IMR-90 (cell line): ENCODE measurements at regions not wholly inside any gene's neighbourhood (a gene's known extent, or its start where the extent isn't known, plus 50 kb on each side); places are given as distances from the start of the nearest gene placed in this dataset.

Experiments used
- ATAC-seq: fragments of 200-7000 bp; cut with Tn5 transposase; 2 replicates; pipeline ENCODE4 v1.9.1; 2020; ENCODE audit warnings: low read depth, mild to moderate bottlenecking, moderate library complexity
- BruUV-seq: library from RNA; stranded (reverse); fragments of 400-500 nt; replicated peaks from 2 replicates; lab custom pipeline; 2021; lab: Mats Ljungman, UMichigan
- CTCF ChIA-PET: fragments of 300-600 bp; formaldehyde crosslinking; extraction: SDS; loops from one replicate; lab custom pipeline; 2021; ENCODE audit warnings: antibody characterized with exemption; lab: Yijun Ruan, JAX
- POLR2A ChIA-PET: fragments of 300-600 bp; sonication (Branson Sonifier 250); formaldehyde crosslinking; loops from one replicate; lab custom pipeline; 2022; ENCODE audit warnings: antibody characterized with exemption; ENCODE audit not compliant: unreplicated experiment; lab: Charles Lee
- DNase-seq: peaks from one replicate; pipeline ENCODE4 v3.0.0; 2013
- H2AFZ ChIP-seq: replicated peaks from 2 replicates; pipeline ENCODE3; 2013; ENCODE audit warnings: low read length, mild to moderate bottlenecking; ENCODE audit not compliant: poor library complexity
- H2AK5ac ChIP-seq: 2 replicates; pipeline ENCODE4 v1.6.1; 2013; ENCODE audit warnings: low read depth, low read length, inconsistent platforms
- H2AK9ac ChIP-seq: replicated peaks from 2 replicates; pipeline ENCODE3; 2013; ENCODE audit warnings: mild to moderate bottlenecking, low read depth, low read length, moderate library complexity; ENCODE audit not compliant: poor library complexity
- H2BK120ac ChIP-seq: 2 replicates; pipeline ENCODE4 v1.6.1; 2013; ENCODE audit warnings: low read depth, low read length, inconsistent platforms
- H2BK15ac ChIP-seq: 3 replicates; pipeline ENCODE4 v1.6.1; 2013; ENCODE audit warnings: low read depth, low read length, inconsistent platforms
- H2BK20ac ChIP-seq: 2 replicates; pipeline ENCODE4 v1.6.1; 2013; ENCODE audit warnings: low read depth, mild to moderate bottlenecking, inconsistent platforms, low read length, moderate library complexity
- H2BK5ac ChIP-seq: 2 replicates; pipeline ENCODE4 v1.6.1; 2013; ENCODE audit warnings: mild to moderate bottlenecking, low read depth, low read length, inconsistent platforms; ENCODE audit not compliant: poor library complexity, severe bottlenecking
- H3K14ac ChIP-seq: replicated peaks from 2 replicates; pipeline ENCODE4 v1.6.1; 2013; ENCODE audit warnings: low read depth, low read length, inconsistent platforms
- H3K18ac ChIP-seq: 2 replicates; pipeline ENCODE4 v1.6.1; 2013; ENCODE audit warnings: low read depth, low read length, control low read depth
- H3K23ac ChIP-seq: 2 replicates; pipeline ENCODE4 v1.6.1; 2013; ENCODE audit warnings: low read depth, low read length, inconsistent platforms
- H3K27ac ChIP-seq: 2 replicates; pipeline ENCODE4 v1.5.1; 2013; ENCODE audit warnings: mild to moderate bottlenecking, control low read depth, low read length; ENCODE audit not compliant: insufficient read depth
- H3K27me3 ChIP-seq: 2 replicates; pipeline ENCODE4 v1.6.1; 2013; ENCODE audit warnings: low read length; ENCODE audit not compliant: control insufficient read depth, insufficient read depth
- H3K36me3 ChIP-seq: 2 replicates; pipeline ENCODE4 v1.6.1; 2013; ENCODE audit warnings: low read length, mixed read lengths; ENCODE audit not compliant: control insufficient read depth, insufficient read depth
- H3K4ac ChIP-seq: 2 replicates; pipeline ENCODE4 v1.6.1; 2013; ENCODE audit warnings: low read depth, low read length, inconsistent platforms
- H3K4me1 ChIP-seq: 2 replicates; pipeline ENCODE4 v1.6.1; 2013; ENCODE audit warnings: low read length, mixed read lengths; ENCODE audit not compliant: control insufficient read depth, insufficient read depth
- H3K4me2 ChIP-seq: 2 replicates; pipeline ENCODE4 v1.6.1; 2013; ENCODE audit warnings: low read depth, mild to moderate bottlenecking, control low read depth, low read length, moderate library complexity
- H3K4me3 ChIP-seq: 2 replicates; pipeline ENCODE4 v1.5.1; 2013; ENCODE audit warnings: low read depth, mild to moderate bottlenecking, control low read depth, low read length, moderate library complexity; ENCODE audit not compliant: insufficient read depth
- H3K56ac ChIP-seq: 2 replicates; pipeline ENCODE4 v1.6.1; 2013; ENCODE audit warnings: low read length, inconsistent platforms; ENCODE audit not compliant: insufficient read depth; ENCODE audit errors: extremely low read depth
- H3K79me1 ChIP-seq, 2 experiments: 2 replicates each; pipeline ENCODE4 v1.6.1; 2013; ENCODE audit warnings: low read length in 2 of 2, inconsistent platforms in 1 of 2, low read depth in 1 of 2
- H3K9ac ChIP-seq: 2 replicates; pipeline ENCODE4 v1.6.1; 2013; ENCODE audit warnings: low read depth, low read length, control low read depth
- H3K9me1 ChIP-seq: 2 replicates; pipeline ENCODE4 v1.6.1; 2013; ENCODE audit warnings: low read length, inconsistent platforms; ENCODE audit not compliant: insufficient read depth
- H3K9me3 ChIP-seq: 2 replicates; pipeline ENCODE4 v1.6.1; 2013; ENCODE audit warnings: low read length; ENCODE audit not compliant: control insufficient read depth, insufficient read depth
- H4K20me1 ChIP-seq: 2 replicates; pipeline ENCODE4 v1.6.1; 2013; ENCODE audit warnings: low read length, inconsistent platforms; ENCODE audit not compliant: insufficient read depth
- H4K5ac ChIP-seq: 2 replicates; pipeline ENCODE4 v1.6.1; 2013; ENCODE audit warnings: mild to moderate bottlenecking, low read depth, low read length, control low read depth
- H4K8ac ChIP-seq, 2 experiments: 2 replicates each; pipeline ENCODE4 v1.6.1; 2013; ENCODE audit warnings: low read depth in 2 of 2, low read length in 2 of 2, control low read depth in 1 of 2, inconsistent platforms in 1 of 2
- H4K91ac ChIP-seq: 2 replicates; pipeline ENCODE4 v1.6.1; 2013; ENCODE audit warnings: low read depth, low read length, inconsistent platforms; ENCODE audit not compliant: insufficient read depth
- MAFK ChIP-seq: IDR thresholded peaks from 2 replicates; pipeline ENCODE4 v1.6.1; 2012; ENCODE audit warnings: low read depth, low read length, improper control_type of control experiment
- RCOR1 ChIP-seq: IDR thresholded peaks from 2 replicates; pipeline ENCODE4 v1.6.1; 2012; ENCODE audit warnings: mild to moderate bottlenecking, low read length, improper control_type of control experiment; ENCODE audit not compliant: insufficient replicate concordance
- WGBS, 2 experiments: methylation state at CpG; one replicate each; pipeline versions ENCODE4 v1.1.5 to v1.1.7; 2013; ENCODE audit warnings: missing lambda C conversion rate in 2 of 2; ENCODE audit not compliant: insufficient read length in 1 of 2; ENCODE audit errors: extremely low coverage in 2 of 2; 5-methylcytosine and 5-hydroxymethylcytosine counted together
- dilution Hi-C: fragments of 300-500 bp; cut with HindIII; formaldehyde crosslinking; loops from one replicate; pipeline ENCODE4 v1.14.3; 2018; ENCODE audit warnings: low sequenced_read_pairs; ENCODE audit not compliant: unreplicated experiment
- in situ Hi-C: fragments of 300-500 bp; cut with MboI; formaldehyde crosslinking; loops from 3 replicates; pipeline ENCODE4 v1.14.3; 2019; ENCODE audit warnings: low sequenced_read_pairs, inconsistent platforms, mixed read lengths
- intact Hi-C: fragments of 100-400 bp; cut with micrococcal nuclease; formaldehyde crosslinking; loops from 2 replicates; pipeline ENCODE4 v1.10.0; 2022

- Histone ChIP-seq H4K91ac (no peak overlapping the region; the same call in 1 of the 2 replicates), H3K23ac (no peak overlapping the region), H4K5ac (no peak overlapping the region), H2BK15ac (no peak overlapping the region; the same call in 2 of the 3 replicates), H3K4ac (no peak overlapping the region), H3K4me1 (peaks cover 8% of the 10 kb centered on the region), H4K8ac (no peak overlapping the region), H3K9me3 (no peaks in the 10 kb centered on the region), H3K4me3 (no peak overlapping the region), H3K4me2 (no peak overlapping the region), H3K56ac (no peak overlapping the region), H3K27me3 (no peaks in the 10 kb centered on the region; the same call in 1 of the 2 replicates), H2BK20ac (peak overlapping the region; percentile 61; the same call in 1 of the 2 replicates), H3K27ac (no peak overlapping the region), H2AFZ (no peak overlapping the region), H3K18ac (no peak overlapping the region), H3K79me1 (no peaks in the 10 kb centered on the region), H3K9ac (no peak overlapping the region), H2AK9ac (no peak overlapping the region), H2AK5ac (no peak overlapping the region), H2BK120ac (no peak overlapping the region), H3K9me1 (peaks cover 2% of the 10 kb centered on the region; the same call in 1 of the 2 replicates), H3K36me3 (no peaks in the 10 kb centered on the region), H4K20me1 (no peaks in the 10 kb centered on the region), H2BK5ac (peak overlapping the region; percentile 77), H3K14ac (no peak overlapping the region)
- BruUV-seq: no TSS peak
- CTCF ChIA-PET: interaction anchor here (0.6 kb wide), 1 partner anchor 21 kb away, joined by 5 read pairs; no protein-coding TSS in a partner anchor
- WGBS, 2 experiments: no CpG with 5 or more reads among the region's 4 CpGs
- ATAC-seq (no peak; the same call in 1 of the 2 replicates), DNase-seq (peak; percentile 23)
- POLR2A ChIA-PET: no interaction called here
- TF ChIP-seq MAFK: no peak
- TF ChIP-seq RCOR1: no peak
- dilution Hi-C loops: loop anchor here (25.0 kb wide), 1 partner anchor 713 kb away; the partner anchor contains the start of gene SFMBT2
- in situ Hi-C loops: no loop called here
- intact Hi-C loops: no loop called here
Measured at GRCh38 chr10:6699336-6699735, 119.3 kb upstream of the PRKCQ start.
